ENCODE measurements at regions not wholly inside any gene's neighbourhood (a gene's known extent, or its start where the extent isn't known, plus 50 kb on each side); places are given as distances from the start of the nearest gene placed in this dataset.

GRCh38 chr6:144416244-144416643 lies 131.1 kb downstream of the UTRN start:
- TF ChIP-seq REST (IDR thresholded peaks at IDR 0.05; ENCODE audit: low read depth) (no peak), RAD21 (IDR thresholded peaks at IDR 0.05; ENCODE audit: low read depth) (no peak), MAX (IDR thresholded peaks at IDR 0.05) (no peak), TAF1 (IDR thresholded peaks at IDR 0.05; ENCODE audit: low read depth) (no peak), CEBPB (IDR thresholded peaks at IDR 0.05) (no peak), EP300 (IDR thresholded peaks at IDR 0.05; ENCODE audit: borderline replicate concordance) (no peak), FOXM1 (IDR thresholded peaks at IDR 0.05; ENCODE audit: borderline replicate concordance, low read depth) (no peak), TEAD4 (IDR thresholded peaks at IDR 0.05) (no peak), YY1 (IDR thresholded peaks at IDR 0.05; ENCODE audit: low read depth) (no peak), USF1 (IDR thresholded peaks at IDR 0.05) (no peak), CREB1 (IDR thresholded peaks at IDR 0.05; ENCODE audit: low read depth) (no peak), TCF12 (IDR thresholded peaks at IDR 0.05; ENCODE audit: low read depth) (no peak), NFIC (IDR thresholded peaks at IDR 0.05) (no peak), ZBTB7A (IDR thresholded peaks at IDR 0.05; ENCODE audit: low read depth) (no peak)
